Fibroblast of lung (primary cell): ENCODE measurements at regions not wholly inside any gene's neighbourhood (a gene's known extent, or its start where the extent isn't known, plus 50 kb on each side); places are given as distances from the start of the nearest gene placed in this dataset.

ENCODE experiments used
- CTCF ChIP-seq, 2 donors: IDR thresholded peaks in 1 of 2; conservative IDR thresholded peaks in 1 of 2; 1 replicate in 1 of 2; 2 replicates in 1 of 2; pipeline ENCODE4 v1.5.1; 2011 to 2012; ENCODE audit warnings: low read length in 2 of 2, control low read depth in 1 of 2, inconsistent platforms in 1 of 2, low read depth in 1 of 2, mild to moderate bottlenecking in 1 of 2
- EZH2 ChIP-seq: IDR thresholded peaks from 2 replicates; pipeline ENCODE4 v1.5.1; 2012; ENCODE audit warnings: low read length, control low read depth, mild to moderate bottlenecking; ENCODE audit errors: missing control alignments

- TF ChIP-seq CTCF (conservative IDR thresholded peaks at IDR 0.05 in 1 of 2, IDR thresholded peaks at IDR 0.05 in 1 of 2; ENCODE audit: low read depth in 1 of 2, low read length in 2 of 2) (no peak), EZH2 (no peak)
These were observed 57.4 kb upstream of the ACBD5 start for GRCh38 chr10:27297844-27298521.
